ENCODE measurements at regions not wholly inside any gene's neighbourhood (a gene's known extent, or its start where the extent isn't known, plus 50 kb on each side); places are given as distances from the start of the nearest gene placed in this dataset.

DNA sequence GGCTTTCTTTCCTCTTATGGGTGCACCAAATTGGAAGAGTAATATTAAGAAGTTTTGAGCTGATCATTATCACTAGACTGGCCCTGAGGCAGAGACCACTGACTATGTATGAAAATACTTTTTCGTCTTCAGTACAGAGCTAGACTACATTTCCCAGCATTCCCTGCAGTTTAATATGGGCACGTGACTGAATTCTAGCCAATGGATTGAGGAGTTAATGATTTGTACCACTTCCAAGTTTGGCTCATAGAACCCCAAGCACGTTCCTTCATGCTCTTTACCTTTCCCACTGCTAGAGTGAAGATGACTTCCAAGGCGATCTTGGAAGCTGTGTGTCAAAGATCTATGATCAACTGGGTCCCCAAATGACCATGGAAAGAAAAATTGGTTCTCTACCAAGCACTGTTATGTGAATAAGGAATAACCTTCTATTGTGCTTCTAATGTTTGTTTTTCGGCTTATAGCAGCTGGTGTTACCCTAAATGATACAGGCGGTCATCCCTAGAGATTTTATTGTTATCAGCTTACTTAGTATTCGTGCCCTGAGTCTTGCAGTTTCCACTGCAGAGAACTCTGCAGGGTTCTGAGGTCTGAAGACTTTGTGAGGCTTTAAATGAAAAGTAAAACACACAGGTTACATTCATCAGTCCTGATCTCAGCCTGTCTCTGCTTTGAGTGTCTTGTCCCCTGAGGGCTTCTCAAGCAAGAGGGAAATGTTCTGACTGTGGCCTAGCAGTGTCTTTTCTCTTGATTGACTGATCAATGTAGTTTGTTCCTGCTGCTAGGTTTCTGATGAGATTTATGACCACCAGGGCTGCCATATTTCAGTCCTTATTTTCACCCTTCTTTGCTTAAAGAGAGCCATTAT lies 486.8 kb downstream of the PDCD6IP start:
- TF ChIP-seq POLR2A (IDR thresholded peaks at IDR 0.05; ENCODE audit: low read depth, low read length) (no peak), TAF1 (IDR thresholded peaks at IDR 0.05; ENCODE audit: low read depth, low read length) (no peak), PAX5 (IDR thresholded peaks at IDR 0.05; ENCODE audit: insufficient read depth, low read length, severe bottlenecking) (no peak), POLR2AphosphoS5 (IDR thresholded peaks at IDR 0.05; ENCODE audit: low read depth, low read length) (no peak), POU2F2 (IDR thresholded peaks at IDR 0.05; ENCODE audit: low read depth, low read length) (no peak)
